OCI-LY3 (cell line): ENCODE measurements at regions not wholly inside any gene's neighbourhood (a gene's known extent, or its start where the extent isn't known, plus 50 kb on each side); places are given as distances from the start of the nearest gene placed in this dataset.

Experiments used
- H2AFZ ChIP-seq: fragments of 200-600, 300-600 bp; shearing (Covaris generic); 2 replicates; pipeline ENCODE4 v1.6.0; 2014; ENCODE audit warnings: antibody characterized with exemption, low read depth, low read length
- H3K27ac ChIP-seq: fragments of 200-600, 300-600 bp; sonication (generic); 2 replicates; pipeline ENCODE4 v1.5.1; 2014; ENCODE audit warnings: mild to moderate bottlenecking, low read length, moderate library complexity, mixed read lengths
- H3K27me3 ChIP-seq: fragments of 200-600, 300-600 bp; sonication (generic); 2 replicates; pipeline ENCODE4 v1.6.1; 2014; ENCODE audit warnings: low read depth, low read length, mixed read lengths
- H3K36me3 ChIP-seq: fragments of 200-600, 300-600 bp; sonication (generic); replicated peaks from 2 replicates; pipeline ENCODE3; 2014; ENCODE audit warnings: low read depth, low read length, mixed read lengths
- H3K4me1 ChIP-seq: fragments of 300-600, 200-600 bp; sonication (generic); 2 replicates; pipeline ENCODE4 v1.6.1; 2014; ENCODE audit warnings: low read length, mixed read lengths
- H3K4me2 ChIP-seq: fragments of 200-600, 300-600 bp; sonication (generic); 2 replicates; pipeline ENCODE4 v1.6.1; 2014; ENCODE audit warnings: low read length, mixed read lengths
- H3K4me3 ChIP-seq: fragments of 300-600, 200-600 bp; sonication (generic); 2 replicates; pipeline ENCODE4 v1.5.1; 2014; ENCODE audit warnings: antibody characterized with exemption, mild to moderate bottlenecking, low read length, moderate library complexity
- H3K79me2 ChIP-seq: fragments of 300-600, 200-600 bp; shearing (Covaris generic); 2 replicates; pipeline ENCODE4 v1.6.1; 2014; ENCODE audit warnings: mild to moderate bottlenecking, low read length, mixed read lengths
- H3K9ac ChIP-seq: fragments of 300-600, 200-600 bp; shearing (Covaris generic); 2 replicates; pipeline ENCODE4 v1.6.0; 2014; ENCODE audit warnings: mild to moderate bottlenecking, low read length, moderate library complexity
- H3K9me3 ChIP-seq: fragments of 200-600, 300-600 bp; shearing (Covaris generic); 2 replicates; pipeline ENCODE4 v1.6.1; 2014; ENCODE audit warnings: low read length, mixed read lengths; ENCODE audit not compliant: insufficient read depth
- H4K20me1 ChIP-seq: fragments of 200-600, 300-600 bp; sonication (generic); 2 replicates; pipeline ENCODE4 v1.6.1; 2016; ENCODE audit warnings: low read length, mixed read lengths; ENCODE audit not compliant: insufficient read depth
- CTCF ChIP-seq: fragments of 200-600, 300-600 bp; sonication (generic); IDR thresholded peaks from 2 replicates; pipeline ENCODE4 v1.5.1; 2014; ENCODE audit warnings: antibody characterized with exemption, low read length, low read depth
- EZH2phosphoT487 ChIP-seq: fragments of 200-600 bp; shearing (Covaris generic); IDR thresholded peaks from 2 replicates; pipeline ENCODE4 v1.6.1; 2018; ENCODE audit warnings: antibody characterized with exemption, mixed run types, low read depth

DNA sequence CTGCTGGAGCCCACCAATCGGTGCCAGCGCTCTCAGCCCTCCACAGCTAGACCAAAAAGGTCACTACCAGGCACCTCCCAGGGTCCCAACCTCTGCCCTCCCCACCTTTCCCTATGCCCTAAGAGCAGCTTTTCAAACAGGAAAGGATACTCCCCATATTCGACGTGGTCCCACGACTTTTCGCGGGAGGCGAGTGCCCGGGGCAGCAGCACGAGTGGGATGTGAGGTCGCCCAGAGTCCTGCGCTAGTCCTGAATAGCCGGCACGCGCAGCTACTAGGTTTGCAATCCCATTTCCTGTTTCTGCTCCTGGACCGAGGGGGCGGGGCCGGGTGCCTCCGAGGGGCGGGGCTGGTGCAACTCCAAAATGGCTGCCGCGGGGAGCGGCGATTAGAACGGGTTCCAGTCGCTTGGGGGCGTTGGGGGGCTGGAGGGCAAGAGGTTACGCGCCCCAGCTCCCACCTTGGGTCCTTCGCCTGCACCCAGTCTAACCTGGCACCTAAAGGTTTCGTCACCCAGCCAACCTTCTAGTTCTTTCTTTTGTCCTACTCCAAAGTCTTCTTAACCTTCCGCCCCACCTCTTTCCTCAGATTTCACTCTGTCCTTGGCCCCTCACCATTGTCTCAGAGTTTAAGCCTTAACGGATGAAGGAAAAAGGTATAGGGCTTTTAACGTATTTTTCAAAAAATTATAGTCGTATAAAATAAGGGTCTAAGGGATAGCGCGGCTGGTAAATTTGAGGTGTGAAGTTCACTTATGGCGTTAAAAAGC, 85.0 kb upstream of the TENT5D start:
- Histone ChIP-seq H3K79me2 (no peaks in the 10 kb centered on the region), H3K36me3 (no peaks in the 10 kb centered on the region), H3K27ac (no peak overlapping the region), H3K27me3 (no peaks in the 10 kb centered on the region), H3K4me3 (no peak overlapping the region), H3K4me2 (no peak overlapping the region), H3K9me3 (no peaks in the 10 kb centered on the region), H2AFZ (no peak overlapping the region), H3K9ac (no peak overlapping the region), H3K4me1 (no peaks in the 10 kb centered on the region), H4K20me1 (no peaks in the 10 kb centered on the region)
- TF ChIP-seq EZH2phosphoT487 (no peak), CTCF (no peak)

- Histone ChIP-seq H2AFZ (no peak overlapping the region), H3K27ac (no peak overlapping the region), H4K20me1 (no peaks in the 10 kb centered on the region), H3K9me3 (no peaks in the 10 kb centered on the region), H3K4me2 (no peak overlapping the region), H3K4me1 (no peaks in the 10 kb centered on the region), H3K4me3 (no peak overlapping the region), H3K9ac (no peak overlapping the region), H3K36me3 (no peaks in the 10 kb centered on the region), H3K27me3 (no peaks in the 10 kb centered on the region), H3K79me2 (no peaks in the 10 kb centered on the region)
- TF ChIP-seq CTCF: no peak
- no peak for TF ChIP-seq EZH2phosphoT487
Observed at GRCh38 chrX:80354966-80355465, 65.2 kb upstream of the TENT5D start.
